Breast epithelium (tissue), 3 donors: ENCODE measurements at regions not wholly inside any gene's neighbourhood (a gene's known extent, or its start where the extent isn't known, plus 50 kb on each side); places are given as distances from the start of the nearest gene placed in this dataset.

Experiments
- CTCF ChIP-seq, 3 donors: fragments of 450-650 bp; IDR thresholded peaks; one replicate each; pipeline ENCODE4 v1.5.1; 2016 to 2017; ENCODE audit warnings: antibody characterized with exemption in 3 of 3, mild to moderate bottlenecking in 3 of 3, moderate library complexity in 3 of 3
- POLR2A ChIP-seq: fragments of 450-650 bp; IDR thresholded peaks from one replicate; pipeline ENCODE4 v1.6.1; 2016; ENCODE audit warnings: antibody characterized with exemption, mild to moderate bottlenecking, moderate library complexity
- POLR2AphosphoS5 ChIP-seq, 3 donors: sonication (generic); formaldehyde crosslinking; IDR thresholded peaks; one replicate each; pipeline ENCODE4 v1.6.1; 2017; ENCODE audit warnings: antibody characterized with exemption in 3 of 3

- TF ChIP-seq POLR2A (no peak), CTCF (IDR thresholded peaks at IDR 0.05) (no peak), POLR2AphosphoS5 (IDR thresholded peaks at IDR 0.05) (no peak)
Measured at GRCh38 chr6:139591075-139591865, 216.8 kb upstream of the CITED2 start.
